Mesodermal cell (in vitro differentiated cells): ENCODE measurements at regions not wholly inside any gene's neighbourhood (a gene's known extent, or its start where the extent isn't known, plus 50 kb on each side); places are given as distances from the start of the nearest gene placed in this dataset.
A peak's percentile ranks its signal among the peaks of the same experiment; 100 is the strongest.

ENCODE experiments used
- H3K27ac ChIP-seq: 2 replicates; pipeline ENCODE4 v1.7.0; 2013; ENCODE audit warnings: mild to moderate bottlenecking, low read depth, low read length, moderate library complexity; ENCODE audit not compliant: severe bottlenecking
- H3K36me3 ChIP-seq: 2 replicates; pipeline ENCODE4 v1.7.1; 2013; ENCODE audit warnings: mild to moderate bottlenecking, low read length, moderate library complexity; ENCODE audit not compliant: control insufficient read depth, insufficient read depth
- H3K4me1 ChIP-seq: one replicate; pipeline ENCODE4 v1.7.1; 2013; ENCODE audit warnings: mild to moderate bottlenecking, low read length; ENCODE audit not compliant: insufficient read depth, control insufficient read depth, poor library complexity, severe bottlenecking
- H3K4me3 ChIP-seq: 2 replicates; pipeline ENCODE4 v1.7.0; 2013; ENCODE audit warnings: low read length, control low read depth, mild to moderate bottlenecking; ENCODE audit not compliant: insufficient read depth, poor library complexity, severe bottlenecking; ENCODE audit errors: extremely low read depth
- H3K9me3 ChIP-seq: 2 replicates; pipeline ENCODE4 v1.7.1; 2013; ENCODE audit warnings: mild to moderate bottlenecking, low read length, moderate library complexity; ENCODE audit not compliant: control insufficient read depth
- WGBS, 2 experiments: methylation state at CpG; one replicate each; pipeline ENCODE4 v1.1.5; 2013; ENCODE audit warnings: missing lambda C conversion rate in 2 of 2; ENCODE audit not compliant: insufficient coverage in 2 of 2; 5-methylcytosine and 5-hydroxymethylcytosine counted together

- Histone ChIP-seq H3K4me3 (no peak overlapping the region), H3K36me3 (no peaks in the 10 kb centered on the region), H3K27ac (no peak overlapping the region), H3K4me1 (no peaks in the 10 kb centered on the region), H3K9me3 (no peaks in the 10 kb centered on the region)
Measured at GRCh38 chr4:28386776-28387175, 1526.1 kb downstream of the STIM2 start.

- H3K9me3 ChIP-seq: no peaks in the 10 kb centered on the region
- H3K27ac ChIP-seq: no peak overlapping the region
- WGBS, 2 experiments: no CpG with 5 or more reads among the region's 2 CpGs
- H3K4me1 ChIP-seq: no peaks in the 10 kb centered on the region
- no peaks in the 10 kb centered on the region for H3K36me3 ChIP-seq
- H3K4me3 ChIP-seq: no peak overlapping the region
Measured at GRCh38 chr4:28388471-28388870, 1527.8 kb downstream of the STIM2 start.

GRCh38 chr4:28391877-28392276 is 1531.2 kb downstream of the STIM2 start:
- WGBS, 2 experiments: 87 to 92% methylated on average over 4 of the region's 4 CpGs
- Histone ChIP-seq H3K9me3 (no peaks in the 10 kb centered on the region), H3K36me3 (no peaks in the 10 kb centered on the region), H3K27ac (no peak overlapping the region), H3K4me1 (no peaks in the 10 kb centered on the region), H3K4me3 (no peak overlapping the region)

- Histone ChIP-seq H3K9me3 (no peaks in the 10 kb centered on the region), H3K27ac (no peak overlapping the region), H3K36me3 (no peaks in the 10 kb centered on the region), H3K4me1 (no peaks in the 10 kb centered on the region), H3K4me3 (no peak overlapping the region)
- 94 to 96% methylated on average over 8 to 11 of the region's 13 CpGs for WGBS, 2 experiments
Measured at GRCh38 chr4:28402751-28403150, 1542.1 kb downstream of the STIM2 start.

GRCh38 chr4:28421221-28421620 is 1560.6 kb downstream of the STIM2 start:
- Histone ChIP-seq H3K4me1 (no peaks in the 10 kb centered on the region), H3K4me3 (no peak overlapping the region), H3K36me3 (no peaks in the 10 kb centered on the region), H3K27ac (no peak overlapping the region), H3K9me3 (no peaks in the 10 kb centered on the region)
- 100% methylated on average over 1 of the region's 1 CpG; no CpG with 5 or more reads in 1 of the 2 experiments for WGBS, 2 experiments

GRCh38 chr4:28426251-28426650 is 1565.6 kb downstream of the STIM2 start:
- Histone ChIP-seq H3K4me1 (no peaks in the 10 kb centered on the region), H3K4me3 (no peak overlapping the region), H3K27ac (no peak overlapping the region), H3K36me3 (no peaks in the 10 kb centered on the region), H3K9me3 (no peaks in the 10 kb centered on the region)
- 86% methylated on average over 1 of the region's 1 CpG; no CpG with 5 or more reads in 1 of the 2 experiments for WGBS, 2 experiments

DNA sequence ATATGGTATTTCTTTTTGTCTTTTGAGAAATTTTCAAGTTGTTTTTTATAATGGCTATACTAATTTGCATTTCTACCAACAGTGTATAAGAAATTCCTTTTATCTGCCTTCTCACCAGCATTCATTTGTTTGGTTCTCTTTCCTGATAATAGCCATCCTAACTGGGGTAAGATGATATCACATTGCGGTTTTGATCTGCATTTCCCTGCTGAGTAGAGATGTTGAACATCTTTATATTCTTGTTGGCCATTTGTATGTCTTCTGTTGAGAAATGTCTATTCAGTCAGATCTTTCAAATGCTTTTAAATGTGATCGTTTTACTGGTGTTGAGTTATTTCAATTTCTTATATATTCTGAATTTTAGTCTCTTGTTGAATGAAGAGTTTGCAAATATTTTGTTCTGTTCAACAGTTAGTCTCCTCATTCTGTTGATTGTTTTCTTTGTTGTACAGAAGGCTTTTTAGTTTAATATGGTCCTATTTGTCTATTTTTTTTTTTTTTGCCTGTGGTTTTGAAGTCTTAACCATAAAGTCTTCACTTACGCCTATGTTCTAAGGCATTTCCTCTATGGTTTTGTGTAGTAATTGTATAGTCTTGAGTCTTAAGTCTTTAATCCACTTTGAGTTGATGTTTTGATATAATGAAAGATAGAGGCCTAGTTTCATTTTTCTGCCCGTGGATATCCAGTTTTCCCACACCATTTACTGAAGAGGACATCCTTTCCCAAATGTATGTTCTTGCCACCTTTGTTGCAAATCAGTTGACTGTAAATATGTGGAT is 1566.9 kb downstream of the STIM2 start:
- H3K4me3 ChIP-seq: no peak overlapping the region
- no peaks in the 10 kb centered on the region for H3K9me3 ChIP-seq
- H3K27ac ChIP-seq: no peak overlapping the region
- WGBS, 2 experiments: 100% methylated on average over 2 of the region's 4 CpGs; no CpG with 5 or more reads in 1 of the 2 experiments
- H3K4me1 ChIP-seq: no peaks in the 10 kb centered on the region
- H3K36me3 ChIP-seq: no peaks in the 10 kb centered on the region

DNA sequence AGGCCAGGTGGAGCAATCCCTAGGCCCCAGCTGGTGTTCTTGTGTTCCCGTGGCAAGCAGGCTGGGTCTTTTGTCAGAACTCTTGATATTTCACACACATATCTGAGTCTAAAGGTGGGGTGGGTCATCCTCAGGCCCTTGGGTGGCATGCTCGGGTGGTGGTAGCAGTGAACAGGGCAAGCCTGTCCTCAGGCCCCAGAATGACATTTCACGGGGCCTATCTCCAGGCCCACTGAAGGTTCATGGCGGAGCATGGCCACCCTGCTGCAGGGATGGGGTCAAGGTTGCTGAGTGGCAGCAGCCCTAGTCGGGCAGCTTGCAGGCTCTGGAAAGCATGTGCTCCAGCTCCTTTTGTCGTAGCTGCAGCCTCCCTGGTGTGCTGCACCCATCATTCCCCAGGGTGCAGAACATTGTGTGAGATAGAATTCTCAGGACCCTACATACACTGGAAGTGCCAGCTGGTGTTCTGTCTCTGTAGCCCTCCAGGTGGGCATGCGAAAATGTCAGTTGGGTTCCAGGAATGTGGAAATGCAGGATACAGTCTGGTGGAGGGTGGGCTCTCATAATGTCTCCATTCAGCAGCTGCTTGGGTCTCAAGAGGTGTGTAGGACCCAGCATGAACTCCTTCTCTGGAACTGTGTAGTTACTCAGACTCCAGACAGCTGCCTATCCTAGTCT is 1571.8 kb downstream of the STIM2 start:
- 89 to 93% methylated on average over 4 of the region's 7 CpGs for WGBS, 2 experiments
- H3K9me3 ChIP-seq: no peaks in the 10 kb centered on the region
- no peaks in the 10 kb centered on the region for H3K36me3 ChIP-seq
- no peak overlapping the region for H3K4me3 ChIP-seq
- no peak overlapping the region for H3K27ac ChIP-seq
- H3K4me1 ChIP-seq: no peaks in the 10 kb centered on the region

- no peak overlapping the region for H3K4me3 ChIP-seq
- WGBS, 2 experiments: no CpG with 5 or more reads among the region's 2 CpGs
- peak overlapping the region; percentile 6 for H3K27ac ChIP-seq
- H3K4me1 ChIP-seq: no peaks in the 10 kb centered on the region
- no peaks in the 10 kb centered on the region for H3K9me3 ChIP-seq
- no peaks in the 10 kb centered on the region for H3K36me3 ChIP-seq
Measured at GRCh38 chr4:28435314-28435713, 1574.7 kb downstream of the STIM2 start.

DNA sequence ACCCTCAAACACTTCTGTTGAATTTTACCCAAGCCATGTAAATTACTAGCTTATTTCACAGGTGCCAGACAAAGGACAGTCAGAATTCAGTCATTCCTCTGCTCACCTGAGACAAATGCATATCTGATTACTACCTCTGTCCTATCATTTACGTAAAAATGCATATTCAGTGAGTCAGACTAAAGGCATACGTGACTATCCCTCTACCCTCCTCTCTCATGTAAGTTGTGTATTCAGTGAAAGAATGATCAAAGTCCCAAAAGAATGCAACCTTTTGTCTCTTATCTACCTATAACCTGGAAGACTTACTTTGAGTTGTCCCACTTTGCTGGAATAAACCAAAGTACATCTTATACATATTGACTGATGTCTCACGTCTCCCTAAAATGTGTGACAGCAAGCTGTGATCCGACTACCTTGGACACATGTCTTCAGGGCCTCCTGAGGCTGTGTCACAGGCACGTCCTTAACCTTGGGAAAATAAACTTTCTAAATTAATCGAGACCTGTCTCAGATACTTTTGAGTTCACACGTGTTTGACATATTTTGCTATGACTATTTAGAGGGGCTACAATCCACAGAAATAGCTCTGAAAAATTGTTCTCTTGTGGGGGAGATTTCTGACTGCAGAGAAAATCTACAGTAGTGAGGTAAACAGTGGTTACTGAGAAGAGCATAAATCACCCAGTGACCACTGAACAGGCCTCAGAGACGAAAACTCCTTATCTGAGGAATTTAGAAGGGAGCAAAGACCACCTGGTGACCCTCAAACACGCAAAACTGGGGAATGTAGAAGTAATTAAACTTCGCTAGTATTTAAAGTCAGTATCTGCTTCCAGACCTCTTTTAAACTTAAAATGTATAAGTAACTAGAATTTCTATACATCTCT is 1575.8 kb downstream of the STIM2 start:
- H3K9me3 ChIP-seq: no peaks in the 10 kb centered on the region
- WGBS, 2 experiments: 74 to 82% methylated on average over 3 to 7 of the region's 10 CpGs
- H3K36me3 ChIP-seq: no peaks in the 10 kb centered on the region
- H3K27ac ChIP-seq: no peak overlapping the region
- no peaks in the 10 kb centered on the region for H3K4me1 ChIP-seq
- H3K4me3 ChIP-seq: no peak overlapping the region
